K562 (cell line): ENCODE measurements at regions not wholly inside any gene's neighbourhood (a gene's known extent, or its start where the extent isn't known, plus 50 kb on each side); places are given as distances from the start of the nearest gene placed in this dataset.

ENCODE experiments used
- ATAC-seq: fragments of 200-7000 bp; cut with Tn5 transposase; 3 replicates; pipeline ENCODE4 v1.9.1; 2020; ENCODE audit warnings: moderate library complexity
- BruUV-seq: library from RNA; stranded (reverse); fragments of 400-500 nt; replicated peaks from 2 replicates; lab custom pipeline; 2021; lab: Mats Ljungman, UMichigan
- CTCF ChIA-PET: fragments of 300-600 bp; formaldehyde crosslinking; extraction: SDS; loops from one replicate; lab custom pipeline; 2021; ENCODE audit warnings: low intra/inter-chr PET ratio; lab: Yijun Ruan, JAX
- POLR2A ChIA-PET: fragments of 300-600, 350-650 bp; sonication (Branson Sonifier 250); formaldehyde crosslinking; extraction: SDS; loops from one replicate; lab custom pipeline; 2021; ENCODE audit warnings: antibody characterized with exemption, inconsistent platforms; lab: Yijun Ruan, JAX
- DNase-seq, 4 experiments: peaks; one replicate each; pipeline versions ENCODE4 v3.0.0 to v3.0.0-alpha.2; 2011 to 2018; ENCODE audit warnings: low spot score in 3 of 4, mixed read lengths in 3 of 4; ENCODE audit errors: extremely low read depth in 1 of 4
- FAIRE-seq: peaks from 2 replicates; lab custom pipeline; 2011; peaks lifted over from hg19 to GRCh38; lab: Jason Lieb, UNC
- H2AFZ ChIP-seq: 2 replicates; pipeline ENCODE4 v1.6.0; 2011; ENCODE audit warnings: low read depth, low read length, control low read depth, inconsistent platforms
- H3K27ac ChIP-seq: fragments of 200-600 bp; 3 replicates; pipeline ENCODE4 v1.8.0; 2011; ENCODE audit warnings: low read depth, mild to moderate bottlenecking, control low read depth, inconsistent platforms, low read length, moderate library complexity, mixed read lengths; ENCODE audit errors: extremely low read depth
- H3K27me3 ChIP-seq, 2 experiments: fragments of 300-600 bp in 1 of 2; 2 replicates in 1 of 2; 3 replicates in 1 of 2; pipeline versions ENCODE4 v1.6.0 to v1.8.0; 2011; ENCODE audit warnings: inconsistent platforms in 2 of 2, low read length in 2 of 2, mild to moderate bottlenecking in 1 of 2, mixed read lengths in 1 of 2, moderate library complexity in 1 of 2; ENCODE audit not compliant: control insufficient read depth in 2 of 2, insufficient read depth in 2 of 2
- H3K36me3 ChIP-seq: fragments of 300-600 bp; 3 replicates; pipeline ENCODE4 v1.8.0; 2011; ENCODE audit warnings: mild to moderate bottlenecking, low read length, inconsistent platforms; ENCODE audit not compliant: control insufficient read depth, insufficient read depth
- H3K4me1 ChIP-seq, 2 experiments: fragments of 200-600 bp in 1 of 2; replicated peaks in 1 of 2; 2 replicates in 1 of 2; 3 replicates in 1 of 2; pipeline versions ENCODE4 v1.5.1 to v1.8.0; 2011; ENCODE audit warnings: inconsistent platforms in 2 of 2, low read length in 2 of 2, mild to moderate bottlenecking in 1 of 2, mixed read lengths in 1 of 2, moderate library complexity in 1 of 2; ENCODE audit not compliant: control insufficient read depth in 2 of 2, insufficient read depth in 2 of 2
- H3K4me2 ChIP-seq: 2 replicates; pipeline ENCODE4 v1.6.1; 2011; ENCODE audit warnings: low read length, control low read depth, inconsistent platforms, mixed read lengths; ENCODE audit not compliant: insufficient read depth
- H3K4me3 ChIP-seq: fragments of 200-600 bp; sonication (generic), shearing (Covaris generic); 2 replicates; pipeline ENCODE4 v1.5.1; 2016; ENCODE audit warnings: control low read depth, inconsistent platforms
- H3K79me2 ChIP-seq: fragments of 200-600 bp; 3 replicates; pipeline ENCODE4 v1.8.0; 2011; ENCODE audit warnings: low read length, inconsistent platforms; ENCODE audit not compliant: control insufficient read depth, insufficient read depth
- H3K9ac ChIP-seq, 2 experiments: 2 replicates each; pipeline versions ENCODE4 v1.6.0 to v1.6.1; 2011; ENCODE audit warnings: low read depth in 2 of 2, low read length in 2 of 2, control low read depth in 1 of 2, inconsistent platforms in 1 of 2, mild to moderate bottlenecking in 1 of 2, mixed read lengths in 1 of 2; ENCODE audit not compliant: insufficient read depth in 1 of 2
- H3K9me1 ChIP-seq: one replicate; pipeline ENCODE4 v1.6.0; 2011; ENCODE audit warnings: inconsistent platforms, mild to moderate bottlenecking, low read length, moderate library complexity; ENCODE audit not compliant: control insufficient read depth, insufficient read depth
- H3K9me3 ChIP-seq: replicated peaks from 2 replicates; pipeline ENCODE4 v1.5.1; 2011; ENCODE audit warnings: low read depth, low read length, inconsistent platforms; ENCODE audit not compliant: control insufficient read depth, insufficient read depth
- H4K20me1 ChIP-seq: replicated peaks from 2 replicates; pipeline ENCODE4 v1.6.1; 2011; ENCODE audit warnings: low read length, inconsistent platforms, mixed read lengths; ENCODE audit not compliant: control insufficient read depth, insufficient read depth
- CBFB ChIP-seq: sonication (generic); formaldehyde crosslinking; IDR thresholded peaks from 2 replicates; pipeline ENCODE4 v1.4.0; 2020; ENCODE audit warnings: mild to moderate bottlenecking, missing genetic modification reagents
- CEBPG ChIP-seq, 3 experiments: fragments of 200-800 bp in 1 of 3; sonication (Bioruptor generic) in 1 of 3; sonication (generic) in 1 of 3; formaldehyde crosslinking in 1 of 3; IDR thresholded peaks in 2 of 3; conservative IDR thresholded peaks in 1 of 3; 2 replicates each; pipeline versions ENCODE4 v1.6.1 to v1.8.0; 2016 to 2022; ENCODE audit warnings: missing compliant biosample characterization in 2 of 3, missing genetic modification characterization in 2 of 3, mild to moderate bottlenecking in 1 of 3, missing genetic modification reagents in 1 of 3
- ELF1 ChIP-seq: fragments of 200-800 bp; sonication (Bioruptor generic); IDR thresholded peaks from 2 replicates; pipeline ENCODE4 v1.6.1; 2016; ENCODE audit warnings: missing genetic modification characterization, missing compliant biosample characterization
- EP400 ChIP-seq: fragments of 450-650 bp; IDR thresholded peaks from 2 replicates; pipeline ENCODE4 v1.6.1; 2017; ENCODE audit warnings: antibody characterized with exemption, mild to moderate bottlenecking, moderate library complexity
- HIVEP1 ChIP-seq: fragments of 250-450 bp; sonication (Bioruptor Pico); IDR thresholded peaks from 2 replicates; pipeline ENCODE4 v1.4.0; 2020; ENCODE audit warnings: mild to moderate bottlenecking
- PHB2 ChIP-seq: fragments of 450-650 bp; IDR thresholded peaks from 2 replicates; pipeline ENCODE4 v1.6.1; 2017; ENCODE audit warnings: low read depth
- PTRF ChIP-seq: fragments of 450-650 bp; IDR thresholded peaks from 2 replicates; pipeline ENCODE4 v1.6.1; 2016; ENCODE audit warnings: mild to moderate bottlenecking, missing genetic modification characterization, missing compliant biosample characterization
- SP1 ChIP-seq: sonication (generic); formaldehyde crosslinking; IDR thresholded peaks from 2 replicates; pipeline ENCODE4 v1.8.1; 2022; ENCODE audit warnings: mild to moderate bottlenecking, missing genetic modification reagents
- SREBF2 ChIP-seq: sonication (generic); formaldehyde crosslinking; IDR thresholded peaks from 2 replicates; pipeline ENCODE4 v1.4.0; 2020; ENCODE audit warnings: mild to moderate bottlenecking, missing genetic modification reagents
- STAG1 ChIP-seq: sonication (generic); formaldehyde crosslinking; IDR thresholded peaks from 2 replicates; pipeline ENCODE4 v1.5.0; 2020; ENCODE audit warnings: missing genetic modification reagents, borderline replicate concordance
- TGIF2 ChIP-seq: sonication (generic); formaldehyde crosslinking; IDR thresholded peaks from 2 replicates; pipeline ENCODE4 v1.8.1; 2022; ENCODE audit warnings: mild to moderate bottlenecking, missing genetic modification reagents, moderate library complexity
- ZNF121 ChIP-seq: sonication (generic); formaldehyde crosslinking; conservative IDR thresholded peaks from 2 replicates; pipeline ENCODE4 v1.8.0; 2022; ENCODE audit warnings: missing genetic modification reagents
- ZNF408 ChIP-seq: fragments of 250-450 bp; sonication (Bioruptor Pico); IDR thresholded peaks from 2 replicates; pipeline ENCODE4 v1.4.0; 2020; ENCODE audit warnings: low read depth, mild to moderate bottlenecking, moderate library complexity
- ZNF551 ChIP-seq: fragments of 250-450 bp; sonication (Bioruptor Pico); IDR thresholded peaks from 2 replicates; pipeline ENCODE4 v1.5.0; 2021; ENCODE audit warnings: mild to moderate bottlenecking, moderate library complexity
- WGBS: fragments of 100-300 bp; shearing (Covaris generic); methylation state at CpG from one replicate; pipeline ENCODE4 v1.1.6; 2016; ENCODE audit warnings: low coverage, mixed read lengths; ENCODE audit not compliant: insufficient coverage; ENCODE audit errors: missing lambda C conversion rate; 5-methylcytosine and 5-hydroxymethylcytosine counted together
- in situ Hi-C: fragments of 300-500 bp; cut with MboI; formaldehyde crosslinking; loops from 4 replicates; pipeline ENCODE4 v1.15.0; 2018; ENCODE audit warnings: inconsistent platforms, mixed read lengths
- intact Hi-C: fragments of 100-400 bp; cut with micrococcal nuclease; formaldehyde crosslinking; loops from 2 replicates; pipeline ENCODE4 v1.14.2; 2022
- TF ChIP-seq, protein P1 (sequence below): fragments of 250-450 bp; sonication (Bioruptor Pico); IDR thresholded peaks from 2 replicates; pipeline ENCODE4 v1.9.0; 2021; ENCODE audit warnings: mild to moderate bottlenecking, inconsistent platforms
- TF ChIP-seq, protein P2 (sequence below): sonication (generic); formaldehyde crosslinking; IDR thresholded peaks from 2 replicates; pipeline ENCODE4 v1.8.1; 2023; ENCODE audit warnings: mild to moderate bottlenecking, missing genetic modification reagents

DNA sequence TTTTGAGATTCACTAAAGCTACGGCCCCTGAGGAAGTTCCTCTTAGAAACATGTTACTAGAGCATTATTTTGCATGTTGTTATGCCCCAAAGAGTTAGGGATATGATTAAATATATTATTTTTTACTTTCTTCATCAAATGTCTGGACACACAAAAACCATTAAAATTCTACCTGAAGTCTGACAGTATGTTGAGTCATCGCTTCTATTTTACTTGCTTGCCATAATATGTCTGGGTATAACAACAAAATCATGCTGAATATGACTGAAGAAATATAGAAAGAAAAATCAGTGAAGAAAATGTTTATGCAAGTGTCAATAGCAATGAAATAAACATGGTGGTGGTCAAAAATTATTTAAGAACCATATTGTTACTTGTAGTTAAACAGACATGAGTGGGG is 1818.5 kb upstream of the ADGRL3 start:
- H3K9me3 ChIP-seq: 0 out of 2 replicates have a peak, but pooled peaks cover 2% of the 10 kb centered on the region
- DNase-seq: no peak
- CTCF ChIA-PET: no interaction called here
- 3% methylated on average over 2 of the region's 2 CpGs for WGBS
- H3K36me3 ChIP-seq: no peaks in the 10 kb centered on the region
- H3K79me2 ChIP-seq: no peaks in the 10 kb centered on the region
- H3K9ac ChIP-seq: no peak overlapping the region
- TF ChIP-seq ZNF551 (CRISPR knock-in tag) (no peak), TGIF2 (no peak), SREBF2 (no peak), SP1 (no peak), ZNF121 (CRISPR knock-in tag) (no peak), ELF1 (tag) (no peak), HIVEP1 (CRISPR knock-in tag) (no peak), PTRF (tag) (no peak), EP400 (no peak), CBFB (no peak), PHB2 (no peak), ZNF408 (CRISPR knock-in tag) (no peak), CEBPG (CRISPR knock-in tag; IDR thresholded peaks at IDR 0.05) (no peak), CEBPG (tag; conservative IDR thresholded peaks at IDR 0.05 in 1 of 2, IDR thresholded peaks at IDR 0.05 in 1 of 2) (no peak), STAG1 (CRISPR knock-in tag) (no peak)
- TF ChIP-seq, protein P1, sequence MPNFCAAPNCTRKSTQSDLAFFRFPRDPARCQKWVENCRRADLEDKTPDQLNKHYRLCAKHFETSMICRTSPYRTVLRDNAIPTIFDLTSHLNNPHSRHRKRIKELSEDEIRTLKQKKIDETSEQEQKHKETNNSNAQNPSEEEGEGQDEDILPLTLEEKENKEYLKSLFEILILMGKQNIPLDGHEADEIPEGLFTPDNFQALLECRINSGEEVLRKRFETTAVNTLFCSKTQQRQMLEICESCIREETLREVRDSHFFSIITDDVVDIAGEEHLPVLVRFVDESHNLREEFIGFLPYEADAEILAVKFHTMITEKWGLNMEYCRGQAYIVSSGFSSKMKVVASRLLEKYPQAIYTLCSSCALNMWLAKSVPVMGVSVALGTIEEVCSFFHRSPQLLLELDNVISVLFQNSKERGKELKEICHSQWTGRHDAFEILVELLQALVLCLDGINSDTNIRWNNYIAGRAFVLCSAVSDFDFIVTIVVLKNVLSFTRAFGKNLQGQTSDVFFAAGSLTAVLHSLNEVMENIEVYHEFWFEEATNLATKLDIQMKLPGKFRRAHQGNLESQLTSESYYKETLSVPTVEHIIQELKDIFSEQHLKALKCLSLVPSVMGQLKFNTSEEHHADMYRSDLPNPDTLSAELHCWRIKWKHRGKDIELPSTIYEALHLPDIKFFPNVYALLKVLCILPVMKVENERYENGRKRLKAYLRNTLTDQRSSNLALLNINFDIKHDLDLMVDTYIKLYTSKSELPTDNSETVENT: no peak
- TF ChIP-seq, protein P2, sequence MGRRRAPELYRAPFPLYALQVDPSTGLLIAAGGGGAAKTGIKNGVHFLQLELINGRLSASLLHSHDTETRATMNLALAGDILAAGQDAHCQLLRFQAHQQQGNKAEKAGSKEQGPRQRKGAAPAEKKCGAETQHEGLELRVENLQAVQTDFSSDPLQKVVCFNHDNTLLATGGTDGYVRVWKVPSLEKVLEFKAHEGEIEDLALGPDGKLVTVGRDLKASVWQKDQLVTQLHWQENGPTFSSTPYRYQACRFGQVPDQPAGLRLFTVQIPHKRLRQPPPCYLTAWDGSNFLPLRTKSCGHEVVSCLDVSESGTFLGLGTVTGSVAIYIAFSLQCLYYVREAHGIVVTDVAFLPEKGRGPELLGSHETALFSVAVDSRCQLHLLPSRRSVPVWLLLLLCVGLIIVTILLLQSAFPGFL (CRISPR knock-in tag): no peak
- POLR2A ChIA-PET: interaction anchor here (0.6 kb wide), 1 partner anchor 97 kb away, joined by 3 read pairs; no protein-coding TSS in a partner anchor
- no peak for FAIRE-seq
- no peak overlapping the region for H3K4me2 ChIP-seq
- no TSS peak for BruUV-seq
- in situ Hi-C loops: no loop called here
- H3K27ac ChIP-seq: no peak overlapping the region
- no peaks in the 10 kb centered on the region for H3K9me1 ChIP-seq
- ATAC-seq: no peak
- H3K4me1 ChIP-seq: no peaks in the 10 kb centered on the region
- intact Hi-C loops: no loop called here
- no peaks in the 10 kb centered on the region for H4K20me1 ChIP-seq
- H3K27me3 ChIP-seq: no peaks in the 10 kb centered on the region
- H2AFZ ChIP-seq: no peak overlapping the region
- H3K4me3 ChIP-seq: no peak overlapping the region
